ENCODE measurements at regions not wholly inside any gene's neighbourhood (a gene's known extent, or its start where the extent isn't known, plus 50 kb on each side); places are given as distances from the start of the nearest gene placed in this dataset.

DNA sequence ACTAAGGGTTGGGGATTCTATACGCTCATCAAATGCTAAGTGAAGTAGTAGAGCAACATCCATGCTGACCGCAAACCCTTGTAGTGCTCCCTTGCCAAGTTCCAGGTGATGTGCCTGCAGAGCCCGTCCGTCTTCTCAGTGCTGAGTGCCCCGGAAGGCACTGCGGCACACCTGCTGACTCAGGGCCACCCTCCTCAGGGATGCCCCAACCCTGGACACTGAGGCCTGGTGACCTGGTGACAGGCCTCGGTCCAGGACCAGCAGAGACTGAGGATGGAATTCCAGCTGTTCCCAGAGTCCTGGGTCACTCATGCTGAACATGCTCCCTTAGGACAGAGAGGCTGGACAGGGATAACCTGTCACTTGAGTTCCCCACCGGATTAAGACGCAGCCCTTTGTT, 422.5 kb downstream of the OCA2 start:
- TF ChIP-seq, protein P1, sequence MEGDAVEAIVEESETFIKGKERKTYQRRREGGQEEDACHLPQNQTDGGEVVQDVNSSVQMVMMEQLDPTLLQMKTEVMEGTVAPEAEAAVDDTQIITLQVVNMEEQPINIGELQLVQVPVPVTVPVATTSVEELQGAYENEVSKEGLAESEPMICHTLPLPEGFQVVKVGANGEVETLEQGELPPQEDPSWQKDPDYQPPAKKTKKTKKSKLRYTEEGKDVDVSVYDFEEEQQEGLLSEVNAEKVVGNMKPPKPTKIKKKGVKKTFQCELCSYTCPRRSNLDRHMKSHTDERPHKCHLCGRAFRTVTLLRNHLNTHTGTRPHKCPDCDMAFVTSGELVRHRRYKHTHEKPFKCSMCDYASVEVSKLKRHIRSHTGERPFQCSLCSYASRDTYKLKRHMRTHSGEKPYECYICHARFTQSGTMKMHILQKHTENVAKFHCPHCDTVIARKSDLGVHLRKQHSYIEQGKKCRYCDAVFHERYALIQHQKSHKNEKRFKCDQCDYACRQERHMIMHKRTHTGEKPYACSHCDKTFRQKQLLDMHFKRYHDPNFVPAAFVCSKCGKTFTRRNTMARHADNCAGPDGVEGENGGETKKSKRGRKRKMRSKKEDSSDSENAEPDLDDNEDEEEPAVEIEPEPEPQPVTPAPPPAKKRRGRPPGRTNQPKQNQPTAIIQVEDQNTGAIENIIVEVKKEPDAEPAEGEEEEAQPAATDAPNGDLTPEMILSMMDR (IDR thresholded peaks at IDR 0.05): no peak
- TF ChIP-seq POLR2A (IDR thresholded peaks at IDR 0.05): no peak

All from esophagus squamous epithelium (tissue), 4 donors.